CD4-positive, alpha-beta T cell (primary cell): ENCODE measurements at regions not wholly inside any gene's neighbourhood (a gene's known extent, or its start where the extent isn't known, plus 50 kb on each side); places are given as distances from the start of the nearest gene placed in this dataset.

Experiments
- ATAC-seq: fragments of 200-7000 bp; cut with Tn5 transposase; one replicate; pipeline ENCODE4 v1.10.0; 2022; ENCODE audit warnings: mild to moderate bottlenecking; ENCODE audit not compliant: poor library complexity
- CTCF ChIA-PET: fragments of 350-600 bp; sonication (Branson Sonifier 250); formaldehyde crosslinking; loops from one replicate; lab custom pipeline; 2021; ENCODE audit warnings: antibody characterized with exemption, inconsistent platforms; lab: Charles Lee
- POLR2A ChIA-PET: fragments of 350-600 bp; sonication (Branson Sonifier 250); formaldehyde crosslinking; loops from one replicate; lab custom pipeline; 2021; ENCODE audit warnings: antibody characterized with exemption, inconsistent platforms; lab: Charles Lee
- DNase-seq, 14 experiments: peaks; one replicate each; pipeline ENCODE4 v3.0.0-alpha.2; 2013 to 2020; ENCODE audit warnings: mixed read lengths in 2 of 14
- H3K27ac ChIP-seq, 2 donors: one replicate each; pipeline versions ENCODE4 v1.5.1 to v1.7.0; 2013; ENCODE audit warnings: low read length in 2 of 2, low read depth in 1 of 2, mild to moderate bottlenecking in 1 of 2
- H3K27me3 ChIP-seq, 2 experiments: 1 replicate in 1 of 2; 2 replicates in 1 of 2; pipeline versions ENCODE4 v1.6.1 to v1.7.0; 2013; ENCODE audit warnings: low read length in 2 of 2, control low read depth in 1 of 2, mild to moderate bottlenecking in 1 of 2, moderate library complexity in 1 of 2; ENCODE audit not compliant: insufficient read depth in 2 of 2, control insufficient read depth in 1 of 2
- H3K36me3 ChIP-seq: one replicate; pipeline ENCODE4 v1.6.1; 2013; ENCODE audit warnings: low read length, control low read depth; ENCODE audit not compliant: insufficient read depth
- H3K4me1 ChIP-seq: one replicate; pipeline ENCODE4 v1.6.1; 2013; ENCODE audit warnings: low read length, control low read depth; ENCODE audit not compliant: insufficient read depth
- H3K4me3 ChIP-seq: one replicate; pipeline ENCODE4 v1.5.1; 2013; ENCODE audit warnings: mild to moderate bottlenecking, low read length, moderate library complexity
- H3K9me3 ChIP-seq, 2 experiments: 1 replicate in 1 of 2; 2 replicates in 1 of 2; pipeline versions ENCODE4 v1.6.1 to v1.7.0; 2013; ENCODE audit warnings: low read length in 2 of 2, mild to moderate bottlenecking in 2 of 2, control low read depth in 1 of 2, moderate library complexity in 1 of 2; ENCODE audit not compliant: control insufficient read depth in 1 of 2, insufficient read depth in 1 of 2
- H3K27ac Mint-ChIP-seq: one replicate; pipeline ENCODE4 v1.8.0; 2020; ENCODE audit warnings: mixed read lengths
- H3K27me3 Mint-ChIP-seq: one replicate; pipeline ENCODE4 v1.8.0; 2021; ENCODE audit warnings: mixed read lengths
- H3K36me3 Mint-ChIP-seq: one replicate; pipeline ENCODE4 v1.8.0; 2021; ENCODE audit warnings: low read depth, mixed read lengths
- H3K4me1 Mint-ChIP-seq: one replicate; pipeline ENCODE4 v1.8.0; 2021; ENCODE audit warnings: low read depth, mixed read lengths
- H3K4me3 Mint-ChIP-seq: one replicate; pipeline ENCODE4 v1.8.0; 2020; ENCODE audit warnings: mild to moderate bottlenecking, mixed read lengths
- H3K9me3 Mint-ChIP-seq: one replicate; pipeline ENCODE4 v1.8.0; 2020; ENCODE audit warnings: mixed read lengths
- intact Hi-C, 2 experiments: fragments of 100-400 bp; cut with DNase I in 1 of 2; cut with micrococcal nuclease in 1 of 2; formaldehyde crosslinking; loops; one replicate each; pipeline versions ENCODE4 v1.15.1 to v1.9.0; 2023 to 2025; cut with DNase I, micrococcal nuclease
- TF ChIP-seq, protein P1 (sequence below): fragments of 200-600 bp; IDR thresholded peaks from one replicate; pipeline ENCODE4 v1.8.0; 2022; ENCODE audit warnings: antibody characterized with exemption, mild to moderate bottlenecking

DNA sequence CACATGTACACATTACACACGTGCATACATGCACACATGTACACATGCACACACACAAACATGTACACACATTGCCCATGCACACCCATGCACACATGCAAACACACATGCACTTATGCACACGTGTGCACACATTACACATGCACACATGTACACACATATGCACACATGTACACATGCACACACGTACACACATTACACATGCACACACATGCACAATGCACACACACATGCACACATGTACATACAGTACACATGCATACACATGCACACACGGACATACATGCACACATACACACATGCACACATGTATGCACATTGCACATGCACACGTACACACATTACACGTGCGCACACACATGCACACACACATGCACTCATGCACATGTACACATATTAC is 95.3 kb upstream of the TTC34 start:
- Histone ChIP-seq H3K4me1 (peaks cover 46% of the 10 kb centered on the region), H3K9me3 (peaks cover 0 to 18% of the 10 kb centered on the region in 2 experiments), H3K36me3 (no peaks in the 10 kb centered on the region), H3K27ac (no peak overlapping the region), H3K4me3 (no peak overlapping the region), H3K27me3 (no peaks in the 10 kb centered on the region)
- no peaks in the 10 kb centered on the region for H3K36me3 Mint-ChIP-seq
- H3K4me1 Mint-ChIP-seq: peaks cover 10% of the 10 kb centered on the region
- no peaks in the 10 kb centered on the region for H3K9me3 Mint-ChIP-seq
- CTCF ChIA-PET: no interaction called here
- TF ChIP-seq, protein P1, sequence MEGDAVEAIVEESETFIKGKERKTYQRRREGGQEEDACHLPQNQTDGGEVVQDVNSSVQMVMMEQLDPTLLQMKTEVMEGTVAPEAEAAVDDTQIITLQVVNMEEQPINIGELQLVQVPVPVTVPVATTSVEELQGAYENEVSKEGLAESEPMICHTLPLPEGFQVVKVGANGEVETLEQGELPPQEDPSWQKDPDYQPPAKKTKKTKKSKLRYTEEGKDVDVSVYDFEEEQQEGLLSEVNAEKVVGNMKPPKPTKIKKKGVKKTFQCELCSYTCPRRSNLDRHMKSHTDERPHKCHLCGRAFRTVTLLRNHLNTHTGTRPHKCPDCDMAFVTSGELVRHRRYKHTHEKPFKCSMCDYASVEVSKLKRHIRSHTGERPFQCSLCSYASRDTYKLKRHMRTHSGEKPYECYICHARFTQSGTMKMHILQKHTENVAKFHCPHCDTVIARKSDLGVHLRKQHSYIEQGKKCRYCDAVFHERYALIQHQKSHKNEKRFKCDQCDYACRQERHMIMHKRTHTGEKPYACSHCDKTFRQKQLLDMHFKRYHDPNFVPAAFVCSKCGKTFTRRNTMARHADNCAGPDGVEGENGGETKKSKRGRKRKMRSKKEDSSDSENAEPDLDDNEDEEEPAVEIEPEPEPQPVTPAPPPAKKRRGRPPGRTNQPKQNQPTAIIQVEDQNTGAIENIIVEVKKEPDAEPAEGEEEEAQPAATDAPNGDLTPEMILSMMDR: no peak
- H3K27me3 Mint-ChIP-seq: no peaks in the 10 kb centered on the region
- DNase-seq (no peak), ATAC-seq (no peak)
- no peak overlapping the region for H3K27ac Mint-ChIP-seq
- no peak overlapping the region for H3K4me3 Mint-ChIP-seq
- POLR2A ChIA-PET: no interaction called here
- intact Hi-C loops: no loop called here

DNA sequence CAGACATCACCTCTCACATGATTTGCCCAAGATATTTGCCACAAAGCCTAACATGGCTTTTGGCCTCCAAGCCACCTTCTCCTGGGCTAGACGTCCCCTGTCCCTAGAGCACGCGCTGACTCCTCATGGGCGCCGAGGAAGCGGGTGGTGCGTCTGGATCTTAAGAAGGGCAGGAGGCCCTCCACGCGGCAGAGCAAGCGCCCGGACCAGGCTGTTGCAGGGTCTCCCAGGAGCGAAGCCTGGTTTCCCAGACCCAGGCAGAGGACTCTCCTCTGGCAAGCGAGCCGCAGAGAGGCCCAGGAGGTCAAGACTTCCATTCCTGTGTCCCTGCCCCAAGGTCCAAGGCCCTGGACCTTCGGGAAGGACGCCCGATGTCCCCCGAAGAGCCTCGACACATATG is 101.7 kb upstream of the TTC34 start:
- CTCF ChIA-PET: no interaction called here
- no peaks in the 10 kb centered on the region for H3K36me3 Mint-ChIP-seq
- ATAC-seq (no peak), DNase-seq (no peak)
- no peaks in the 10 kb centered on the region for H3K27me3 ChIP-seq
- intact Hi-C loops: no loop called here
- no peaks in the 10 kb centered on the region for H3K9me3 ChIP-seq
- H3K4me3 ChIP-seq: no peak overlapping the region
- H3K9me3 Mint-ChIP-seq: no peaks in the 10 kb centered on the region
- H3K27ac Mint-ChIP-seq: no peak overlapping the region
- no peaks in the 10 kb centered on the region for H3K36me3 ChIP-seq
- no peak overlapping the region for H3K4me3 Mint-ChIP-seq
- POLR2A ChIA-PET: no interaction called here
- TF ChIP-seq, protein P1: no peak
- H3K27ac ChIP-seq: no peak overlapping the region
- no peaks in the 10 kb centered on the region for H3K27me3 Mint-ChIP-seq
- peaks cover 3% of the 10 kb centered on the region for H3K4me1 ChIP-seq
- H3K4me1 Mint-ChIP-seq: no peaks in the 10 kb centered on the region

DNA sequence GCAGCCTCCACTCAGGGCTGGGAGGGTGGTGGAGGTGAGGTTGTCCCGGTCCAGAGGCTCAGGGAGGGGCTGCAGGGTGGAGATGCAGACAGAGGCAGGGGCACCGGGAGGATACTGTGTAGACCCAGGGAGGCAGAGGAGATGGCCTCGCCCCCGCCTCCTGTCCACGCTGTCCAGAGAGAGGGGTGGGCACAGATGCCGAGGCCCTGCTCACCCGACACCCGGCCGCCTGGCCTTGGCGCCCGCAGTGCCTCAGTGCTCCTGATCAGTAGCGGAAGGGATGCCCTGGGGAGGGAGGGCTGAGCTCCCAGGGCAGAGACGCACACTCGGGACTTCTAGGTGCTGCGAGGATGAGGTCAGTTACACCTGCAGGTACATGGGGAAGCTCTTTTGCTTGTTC is 102.7 kb upstream of the TTC34 start:
- ATAC-seq: no peak
- H3K36me3 Mint-ChIP-seq: no peaks in the 10 kb centered on the region
- no peaks in the 10 kb centered on the region for H3K27me3 Mint-ChIP-seq
- no peak overlapping the region for H3K27ac ChIP-seq
- H3K9me3 Mint-ChIP-seq: no peaks in the 10 kb centered on the region
- intact Hi-C loops: no loop called here
- TF ChIP-seq, protein P1: no peak
- POLR2A ChIA-PET: no interaction called here
- CTCF ChIA-PET: no interaction called here
- H3K4me3 ChIP-seq: no peak overlapping the region
- no peak for DNase-seq
- no peak overlapping the region for H3K27ac Mint-ChIP-seq
- no peak overlapping the region for H3K4me3 Mint-ChIP-seq
- no peaks in the 10 kb centered on the region for H3K27me3 ChIP-seq
- H3K4me1 Mint-ChIP-seq: no peaks in the 10 kb centered on the region
- peaks cover 3% of the 10 kb centered on the region for H3K4me1 ChIP-seq
- no peaks in the 10 kb centered on the region for H3K9me3 ChIP-seq
- no peaks in the 10 kb centered on the region for H3K36me3 ChIP-seq
